Fibroblast of the conjunctiva (primary cell): ENCODE measurements at regions not wholly inside any gene's neighbourhood (a gene's known extent, or its start where the extent isn't known, plus 50 kb on each side); places are given as distances from the start of the nearest gene placed in this dataset.

ENCODE experiments used
- DNase-seq: peaks from one replicate; pipeline ENCODE4 v3.0.0-alpha.2; 2010; ENCODE audit warnings: low read depth

- no peak for DNase-seq
Observed at GRCh38 chr5:38029397-38030065, 189.7 kb upstream of the GDNF start.

DNA sequence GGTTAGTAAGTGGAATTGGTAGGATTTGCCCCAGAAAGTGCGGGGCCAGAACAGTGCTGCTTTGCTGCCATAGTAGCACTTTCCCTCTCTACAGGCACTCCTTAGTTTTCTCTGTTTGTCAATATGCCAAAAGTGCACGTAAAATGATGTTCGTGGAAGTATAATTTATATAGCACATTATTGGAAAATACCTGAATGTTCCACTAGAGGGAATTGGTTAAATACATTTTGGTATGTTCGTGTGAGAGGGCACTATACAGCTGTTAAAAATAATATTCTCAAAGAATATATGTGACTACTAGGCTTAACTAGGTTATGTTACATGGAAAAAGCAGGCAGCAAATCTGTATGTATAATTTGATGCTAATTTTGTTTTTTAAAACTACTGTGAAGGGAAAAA is 184.0 kb upstream of the GDNF start:
- no peak for DNase-seq

DNA sequence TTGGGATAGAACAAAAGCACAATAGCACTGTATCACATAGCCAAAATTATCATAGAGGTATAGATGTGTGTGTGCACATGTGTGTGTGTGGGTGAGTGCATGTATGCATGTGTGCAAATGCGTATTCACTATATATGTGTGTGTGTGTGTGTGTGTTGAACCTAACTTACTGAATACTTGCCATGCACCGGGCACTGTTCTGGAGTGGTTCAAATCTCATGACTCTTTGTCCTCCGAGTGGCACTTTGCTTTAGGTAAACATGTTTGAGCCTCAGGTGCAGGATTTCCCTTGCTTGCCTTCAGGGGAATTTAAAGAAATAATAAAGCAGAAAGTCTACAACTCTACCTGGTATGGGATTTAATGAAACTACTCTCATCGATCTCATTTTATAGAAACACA is 183.5 kb upstream of the GDNF start:
- no peak for DNase-seq

- no peak for DNase-seq
Observed at GRCh38 chr5:38022631-38023030, 182.8 kb upstream of the GDNF start.

DNA sequence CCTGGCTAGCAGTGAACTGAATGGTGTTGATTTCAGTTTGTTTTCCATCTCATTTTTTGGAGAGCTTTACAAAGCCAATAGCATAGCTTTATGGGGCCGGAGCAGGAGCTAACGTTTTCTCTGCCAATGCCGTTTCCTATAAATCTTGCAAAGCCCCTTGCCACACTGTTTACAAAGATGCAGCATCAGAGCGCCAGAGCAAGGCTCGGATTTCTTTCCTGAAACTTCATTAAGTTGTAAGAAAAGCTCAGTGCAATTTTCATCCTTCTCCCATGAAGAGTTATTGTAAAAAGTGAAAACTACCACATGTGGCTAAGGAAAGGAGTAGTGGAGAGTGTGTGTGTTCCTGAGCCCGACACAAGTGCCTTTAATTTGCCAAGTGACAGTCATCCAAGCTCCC is 178.2 kb upstream of the GDNF start:
- no peak for DNase-seq

DNA sequence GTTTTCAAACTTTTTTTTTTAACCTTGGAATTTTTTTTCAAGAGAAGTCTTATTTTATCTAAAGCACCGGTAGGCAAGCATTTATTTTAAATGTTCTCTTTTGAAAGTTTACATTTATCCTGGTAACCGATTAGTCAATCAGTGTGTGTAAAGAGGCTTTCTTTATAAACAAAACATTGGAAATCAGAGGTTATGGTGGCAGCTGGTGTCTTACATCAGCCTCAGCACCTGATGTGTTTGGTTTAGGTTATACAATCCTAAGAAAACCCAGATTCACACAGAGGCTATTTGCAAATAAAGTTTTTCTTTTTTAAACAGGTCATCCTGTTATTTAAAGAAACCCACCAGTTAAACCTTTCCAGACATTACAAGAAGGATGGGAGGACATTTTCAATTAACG is 173.3 kb upstream of the GDNF start:
- DNase-seq = no peak

DNA sequence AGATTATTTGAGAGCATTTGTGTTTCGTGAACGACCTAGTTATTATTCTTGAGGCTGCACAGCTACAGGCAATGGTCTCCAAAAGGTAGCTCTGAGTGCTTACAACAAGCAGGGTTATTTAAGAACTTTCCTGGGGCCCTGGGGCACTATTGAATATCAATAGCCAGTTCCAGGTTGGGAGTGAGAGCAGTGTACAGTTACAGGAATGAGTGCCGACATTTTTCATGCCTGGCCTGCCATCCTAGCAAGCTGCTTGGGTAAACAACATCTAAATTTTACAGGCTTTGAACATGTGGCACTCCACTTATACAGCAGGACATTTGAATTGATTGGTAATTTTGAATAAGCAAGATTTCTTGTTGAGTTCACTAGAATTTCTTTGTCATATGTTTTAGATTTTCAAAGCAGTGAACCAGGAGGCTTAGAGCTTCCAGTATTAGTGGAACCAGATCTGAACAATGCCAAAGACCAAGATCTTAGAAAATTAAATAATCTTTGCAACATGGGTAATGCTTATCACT is 171.9 kb upstream of the GDNF start:
- no peak for DNase-seq

DNA sequence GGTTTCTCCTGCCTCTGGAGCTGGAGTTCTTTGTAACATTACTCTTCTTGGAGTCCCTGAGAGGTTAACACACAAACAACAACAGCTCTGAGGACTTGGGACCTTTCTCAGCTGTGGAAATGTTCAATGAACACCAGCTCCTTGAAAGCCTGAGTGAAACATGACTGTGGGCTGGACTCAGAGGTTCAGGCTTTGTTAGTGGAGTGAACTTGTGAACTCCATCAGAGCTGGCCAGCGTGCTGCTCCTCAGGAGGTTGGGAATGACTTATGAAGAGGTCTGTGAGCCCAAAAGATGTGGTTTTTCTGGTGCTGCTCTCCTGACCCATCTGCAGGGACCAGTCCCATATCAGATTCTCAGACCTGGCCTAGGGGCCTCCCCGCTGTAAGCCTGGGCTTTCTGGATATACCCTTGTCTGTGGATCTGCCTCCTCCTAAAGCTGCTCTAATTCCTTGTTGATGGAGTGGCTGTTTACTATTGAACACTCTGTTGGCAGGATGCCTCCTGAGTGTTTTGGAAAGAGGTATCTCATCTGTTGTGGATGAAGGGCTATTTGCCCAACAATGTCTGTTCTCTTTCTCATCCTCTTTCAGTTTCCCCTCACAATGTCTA is 170.0 kb upstream of the GDNF start:
- DNase-seq = no peak

GRCh38 chr5:38008198-38008597 is 168.4 kb upstream of the GDNF start:
- DNase-seq = no peak

DNA sequence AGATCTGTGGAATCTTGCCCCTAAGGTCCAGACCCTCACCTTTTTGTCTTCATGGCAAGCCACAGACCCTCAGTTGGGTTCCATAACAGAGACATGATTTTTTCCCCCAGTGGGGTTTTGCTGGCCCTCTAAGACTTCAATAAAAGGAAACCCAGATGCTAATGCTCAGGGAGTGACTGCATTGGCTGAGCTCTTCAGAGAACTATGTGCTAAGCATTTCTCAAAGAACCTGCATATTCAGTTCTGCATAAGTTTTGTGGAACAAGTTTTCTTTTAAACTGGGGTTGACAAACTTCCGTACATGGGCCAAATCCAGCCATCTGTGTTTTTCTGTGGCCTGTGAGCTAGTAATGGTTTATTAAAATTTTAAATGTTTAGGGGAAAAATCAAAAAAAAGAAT is 159.8 kb upstream of the GDNF start:
- DNase-seq = no peak

DNA sequence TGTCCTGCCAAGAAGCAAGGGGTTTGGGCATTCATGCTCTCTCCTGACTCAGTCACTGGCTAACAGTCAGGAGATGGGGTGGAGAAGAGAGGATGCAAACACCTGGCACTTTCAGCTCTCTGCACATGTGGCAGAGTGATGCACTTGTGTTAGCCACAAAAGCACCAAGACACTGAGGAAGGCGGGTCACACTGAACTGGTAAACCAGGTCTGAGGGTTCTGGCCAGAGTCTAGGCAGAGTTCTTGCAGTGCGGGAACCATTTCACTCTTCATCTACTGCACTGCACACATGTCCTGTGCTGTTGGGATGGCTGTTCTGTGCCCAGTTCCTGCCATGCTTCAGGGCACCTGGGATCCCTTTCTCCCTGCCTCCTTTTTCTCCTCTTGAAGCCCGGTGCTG is 157.1 kb upstream of the GDNF start:
- DNase-seq = no peak

GRCh38 chr5:37994729-37995128 is 154.9 kb upstream of the GDNF start:
- no peak for DNase-seq

GRCh38 chr5:37991301-37992299 is 151.8 kb upstream of the GDNF start:
- no peak for DNase-seq

DNA sequence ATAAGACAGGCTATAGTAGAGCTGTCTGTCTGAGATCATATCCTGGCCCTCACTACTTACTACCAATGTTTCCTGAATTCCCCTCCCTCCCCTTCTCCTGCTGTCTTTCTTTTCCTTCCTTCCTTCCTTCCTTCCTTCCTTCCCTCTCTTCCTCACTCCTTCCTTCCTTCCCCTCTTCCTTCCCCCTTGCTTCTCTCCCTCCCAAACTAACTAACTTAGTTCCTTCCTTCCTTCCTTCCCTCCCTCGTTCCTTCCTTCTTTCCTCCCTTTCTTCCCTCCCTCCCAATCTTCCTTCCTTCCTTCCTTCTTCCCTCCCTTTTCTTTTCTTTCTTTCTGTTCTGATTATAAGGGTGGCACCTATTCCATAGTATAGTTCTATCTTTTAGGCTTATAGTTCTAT is 150.0 kb upstream of the GDNF start:
- DNase-seq = no peak

DNA sequence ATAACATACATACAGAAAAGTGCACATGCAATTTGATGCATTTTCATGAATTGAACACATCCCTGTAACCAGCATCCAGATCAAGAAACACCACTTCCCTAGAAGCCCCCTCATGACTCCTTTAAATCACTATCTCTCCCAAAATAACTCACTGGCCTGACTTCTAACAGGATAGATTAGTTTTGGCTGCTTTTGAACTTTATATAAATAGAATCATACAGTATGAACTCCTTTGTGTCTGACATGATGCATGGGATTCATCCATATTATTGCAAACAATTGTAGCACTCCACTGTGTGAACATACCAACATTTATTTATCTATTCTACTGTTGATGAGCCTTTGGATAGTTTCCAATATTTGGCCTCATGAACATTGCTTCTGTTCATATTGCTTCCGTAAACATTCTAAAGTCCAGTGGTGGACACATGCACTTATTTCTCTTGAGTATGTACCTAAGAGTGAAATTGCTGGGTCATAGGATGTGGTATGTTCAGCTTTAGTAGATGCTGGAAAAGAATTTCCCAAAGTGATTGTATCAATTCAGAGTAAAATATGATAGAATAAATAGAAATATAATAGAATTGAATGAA is 148.7 kb upstream of the GDNF start:
- DNase-seq = no peak

DNA sequence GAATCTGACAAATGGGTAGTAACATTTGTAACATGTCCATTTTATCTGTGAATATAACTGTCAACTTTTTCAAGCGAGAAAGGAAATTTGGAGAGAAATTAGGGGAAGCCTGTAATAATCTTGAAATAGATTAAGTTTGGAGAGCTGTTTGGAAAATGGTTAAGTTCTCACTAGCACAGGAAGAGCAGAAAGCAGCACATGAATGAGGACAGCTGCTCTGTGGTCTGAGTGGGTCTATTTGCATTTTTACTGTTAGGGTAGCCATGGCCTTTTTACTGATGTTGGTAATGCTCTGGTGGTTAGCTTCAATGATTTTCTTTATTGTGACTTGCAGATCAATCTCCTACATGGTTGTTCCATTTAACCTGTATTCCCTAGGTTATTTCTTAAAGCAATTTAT is 144.5 kb upstream of the GDNF start:
- DNase-seq = no peak

- DNase-seq = no peak
Observed at GRCh38 chr5:37983463-37983862, 143.6 kb upstream of the GDNF start.

DNA sequence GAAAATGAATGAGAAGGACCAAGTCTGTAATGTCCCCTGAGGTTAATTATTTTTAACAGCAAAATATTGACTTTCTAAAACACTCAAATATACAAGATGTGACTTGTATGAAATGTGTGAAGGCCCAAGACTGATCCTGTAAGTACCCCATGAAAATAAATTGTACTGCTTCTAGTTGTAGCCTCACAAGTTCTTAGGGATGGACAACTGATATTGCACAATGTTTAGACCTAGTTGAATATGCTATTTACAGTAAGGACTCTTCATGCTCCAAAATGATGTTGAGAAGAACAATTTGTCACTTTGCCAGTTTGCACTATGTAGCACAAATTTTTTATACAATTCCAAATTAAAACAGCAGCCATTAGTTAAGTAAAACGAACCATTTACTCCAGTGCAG is 139.7 kb upstream of the GDNF start:
- DNase-seq = no peak

DNA sequence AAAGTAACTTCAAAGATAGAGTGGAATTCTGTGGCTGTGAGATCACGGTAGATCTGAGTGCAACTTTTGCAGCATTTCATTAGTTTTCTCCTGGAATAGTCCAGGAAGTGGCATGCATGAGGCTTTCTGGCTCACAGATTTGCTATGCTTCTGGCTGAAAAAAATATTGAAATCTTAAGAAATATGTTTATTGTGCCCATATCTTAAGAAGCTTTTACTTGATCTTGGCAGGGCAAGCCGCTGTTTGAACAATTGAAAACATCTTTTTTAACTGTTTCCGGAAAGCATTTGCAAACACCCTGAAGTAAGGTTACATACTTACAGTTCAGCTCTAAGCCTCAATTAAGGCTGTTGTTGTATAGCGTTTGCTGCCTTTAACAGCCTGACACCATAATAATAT is 135.7 kb upstream of the GDNF start:
- DNase-seq = no peak

- DNase-seq = no peak
Observed at GRCh38 chr5:37971483-37972024, 131.7 kb upstream of the GDNF start.

GRCh38 chr5:37966871-37967270 is 127.0 kb upstream of the GDNF start:
- no peak for DNase-seq

GRCh38 chr5:37966291-37966690 is 126.5 kb upstream of the GDNF start:
- peak; percentile 9 for DNase-seq
